ENCODE measurements at regions not wholly inside any gene's neighbourhood (a gene's known extent, or its start where the extent isn't known, plus 50 kb on each side); places are given as distances from the start of the nearest gene placed in this dataset.
"Not testable (repeated sequence)": the region's sequence is repeated elsewhere in the genome, so short reads cannot be mapped to it uniquely, and the experiment has no call there.

DNA sequence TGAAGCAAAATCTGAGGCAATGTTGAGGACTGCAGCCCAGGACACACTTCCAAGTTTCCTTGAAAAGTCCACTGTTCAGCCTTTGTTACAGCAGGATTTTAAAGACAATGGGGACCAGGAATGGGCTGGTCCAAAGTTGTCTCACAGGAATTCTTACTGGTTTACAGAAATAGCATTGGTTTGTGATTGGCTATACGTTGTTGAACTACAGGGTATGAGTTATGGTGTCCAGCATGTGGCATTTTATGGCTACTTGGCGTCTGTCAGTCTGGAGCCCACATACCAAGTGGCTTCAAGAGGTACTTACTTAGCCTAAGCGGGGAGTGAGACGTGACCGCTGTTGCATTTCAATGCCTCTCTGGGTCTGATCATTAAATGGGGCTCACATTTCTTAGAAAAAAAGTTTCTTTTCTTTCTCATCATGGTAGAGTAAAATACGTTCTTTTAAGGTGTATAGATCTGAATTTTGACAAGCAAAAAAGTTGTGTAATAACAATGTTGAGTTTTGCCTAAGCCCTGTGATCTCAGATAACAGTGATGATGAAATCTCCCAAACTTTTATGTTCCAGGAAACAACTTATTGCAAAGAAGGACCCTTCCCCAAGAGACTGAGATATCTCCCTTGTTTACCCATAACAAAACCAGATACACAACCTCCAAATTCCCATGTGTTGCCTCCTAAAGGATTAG lies 100.0 kb upstream of the TRIM24 start:
- no peaks in the 10 kb centered on the region for H3K4me1 Mint-ChIP-seq
- no peak overlapping the region for H3K4me3 Mint-ChIP-seq
- ChIA-PET POLR2A (no interaction called here), CTCF (no interaction called here)
- no peak for DNase-seq
- H3K27ac Mint-ChIP-seq = no peak overlapping the region
- H3K27me3 Mint-ChIP-seq = no peaks in the 10 kb centered on the region
- H3K36me3 Mint-ChIP-seq (ENCODE audit: low read depth) = no peaks in the 10 kb centered on the region
- no peaks in the 10 kb centered on the region for H3K9me3 Mint-ChIP-seq

DNA sequence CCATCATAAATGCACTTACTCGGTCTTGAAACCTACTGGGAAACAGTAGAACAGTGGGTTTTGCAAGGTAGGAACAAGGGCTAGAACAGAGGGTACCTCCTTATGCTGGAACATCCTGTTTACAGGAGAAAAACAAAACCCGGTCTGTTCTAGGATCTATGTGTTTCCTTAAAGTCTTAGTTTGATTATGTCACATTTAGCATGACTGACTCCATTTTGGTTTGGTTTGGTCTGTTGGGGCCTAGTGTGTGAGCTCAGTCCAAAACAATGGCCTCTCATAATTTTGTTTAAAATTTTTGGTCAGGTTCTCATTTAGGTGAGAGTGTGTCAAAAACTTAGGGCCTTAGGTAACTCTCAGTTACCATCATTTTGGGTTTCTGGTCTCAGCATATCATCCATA lies 96.3 kb upstream of the TRIM24 start:
- POLR2A ChIA-PET = no interaction called here
- H3K27ac Mint-ChIP-seq = no peak overlapping the region
- no peaks in the 10 kb centered on the region for H3K27me3 Mint-ChIP-seq
- H3K4me1 Mint-ChIP-seq = no peaks in the 10 kb centered on the region
- no peaks in the 10 kb centered on the region for H3K36me3 Mint-ChIP-seq (ENCODE audit: low read depth)
- no peak for DNase-seq
- H3K9me3 Mint-ChIP-seq = peaks cover 4% of the 10 kb centered on the region
- CTCF ChIA-PET = no interaction called here
- H3K4me3 Mint-ChIP-seq = no peak overlapping the region

- H3K36me3 Mint-ChIP-seq (ENCODE audit: low read depth); H3K27ac Mint-ChIP-seq; H3K4me3 Mint-ChIP-seq; DNase-seq; POLR2A ChIA-PET; H3K27me3 Mint-ChIP-seq; H3K4me1 Mint-ChIP-seq: not testable (repeated sequence)
- CTCF ChIA-PET = interaction anchor here (0.5 to 0.6 kb wide), 2 partner anchors 43 to 206 kb away, joined by 3 to 4 read pairs; no protein-coding TSS in a partner anchor
- H3K9me3 Mint-ChIP-seq = peaks cover 14% of the 10 kb centered on the region
These were observed 93.9 kb upstream of the TRIM24 start for GRCh38 chr7:138366137-138366536.

DNA sequence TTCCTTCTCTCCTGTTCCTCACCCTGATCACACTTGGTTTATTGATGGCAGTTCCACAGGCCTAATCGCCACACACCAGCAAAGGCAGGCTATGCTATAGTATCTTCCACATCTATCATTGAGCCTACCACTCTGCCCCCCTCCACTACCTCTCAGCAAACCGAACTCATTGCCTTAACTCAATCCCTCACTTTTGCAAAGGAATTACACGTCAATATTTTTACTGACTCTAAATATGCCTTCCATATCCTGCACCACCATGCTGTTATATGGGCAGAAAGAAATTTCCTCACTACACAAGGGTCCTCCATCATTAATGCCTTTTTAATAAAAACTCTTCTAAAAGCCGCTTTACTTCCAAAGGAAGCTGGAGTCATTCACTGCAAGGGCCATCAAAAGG lies 93.4 kb upstream of the TRIM24 start:
- POLR2A ChIA-PET; DNase-seq; H3K4me1 Mint-ChIP-seq; H3K27me3 Mint-ChIP-seq; H3K4me3 Mint-ChIP-seq; CTCF ChIA-PET; H3K36me3 Mint-ChIP-seq (ENCODE audit: low read depth); H3K27ac Mint-ChIP-seq: not testable (repeated sequence)
- H3K9me3 Mint-ChIP-seq = peaks cover 15% of the 10 kb centered on the region

DNA sequence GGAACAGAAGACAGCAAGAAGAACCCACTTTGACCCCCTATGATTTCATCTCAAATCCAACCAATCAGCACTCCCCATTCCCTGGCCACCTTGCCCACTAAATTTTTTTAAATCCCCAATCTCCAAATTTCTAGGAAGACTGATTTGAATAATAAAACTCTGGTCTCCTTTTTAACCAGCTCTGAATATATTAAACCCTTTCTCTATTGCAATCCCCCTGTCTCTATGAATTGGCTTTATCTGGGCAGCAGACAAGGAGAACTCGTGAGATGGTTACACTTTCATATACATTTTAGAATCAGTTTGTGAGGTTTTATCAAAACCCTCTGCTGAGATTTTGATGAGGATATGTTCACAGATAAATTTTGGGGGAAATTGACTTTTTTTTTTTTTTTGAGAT lies 90.3 kb upstream of the TRIM24 start:
- Mint-ChIP-seq H3K4me1 (no peaks in the 10 kb centered on the region), H3K36me3 (ENCODE audit: low read depth) (no peaks in the 10 kb centered on the region), H3K4me3 (no peak overlapping the region), H3K27ac (no peak overlapping the region), H3K27me3 (no peaks in the 10 kb centered on the region), H3K9me3 (peaks cover 15% of the 10 kb centered on the region)
- DNase-seq = no peak
- POLR2A ChIA-PET = no interaction called here
- CTCF ChIA-PET = no interaction called here

GRCh38 chr7:138370956-138371355 lies 89.1 kb upstream of the TRIM24 start:
- no peak overlapping the region for H3K27ac Mint-ChIP-seq
- H3K36me3 Mint-ChIP-seq (ENCODE audit: low read depth) = no peaks in the 10 kb centered on the region

GRCh38 chr7:138374119-138374693 lies 85.9 kb upstream of the TRIM24 start:
- Mint-ChIP-seq H3K9me3 (peaks cover 8% of the 10 kb centered on the region), H3K4me1 (no peaks in the 10 kb centered on the region), H3K4me3 (no peak overlapping the region), H3K27me3 (no peaks in the 10 kb centered on the region), H3K27ac (no peak overlapping the region), H3K36me3 (ENCODE audit: low read depth) (no peaks in the 10 kb centered on the region)
- no peak for DNase-seq
- CTCF ChIA-PET = no interaction called here
- POLR2A ChIA-PET = no interaction called here

More at GRCh38 chr7:138370956-138371355, 89.1 kb upstream of the TRIM24 start:
- no peaks in the 10 kb centered on the region for H3K27me3 Mint-ChIP-seq
- H3K4me1 Mint-ChIP-seq = no peaks in the 10 kb centered on the region
- ChIA-PET CTCF (no interaction called here), POLR2A (no interaction called here)
- DNase-seq = no peak
- peaks cover 15% of the 10 kb centered on the region for H3K9me3 Mint-ChIP-seq
- no peak overlapping the region for H3K4me3 Mint-ChIP-seq

DNA sequence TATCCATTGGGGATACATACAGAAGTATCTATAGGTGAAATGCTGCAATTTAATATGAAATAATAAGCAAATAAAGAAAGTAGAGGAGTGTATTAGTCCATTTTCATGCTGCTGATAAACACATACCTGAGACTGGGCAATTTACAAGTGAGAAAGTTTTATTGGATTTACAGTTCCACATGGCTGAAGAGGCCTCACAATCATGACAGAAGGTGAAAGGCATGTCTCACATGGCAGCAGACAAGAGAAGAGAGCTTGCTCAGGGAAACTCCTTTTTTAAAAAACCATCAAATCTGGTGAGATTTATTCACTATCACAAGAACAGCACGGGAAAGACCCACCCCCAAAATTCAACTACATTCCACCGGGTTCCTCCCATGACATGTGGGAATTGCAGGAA lies 82.8 kb upstream of the TRIM24 start:
- DNase-seq = no peak
- no peak overlapping the region for H3K27ac Mint-ChIP-seq
- POLR2A ChIA-PET = no interaction called here
- no peaks in the 10 kb centered on the region for H3K36me3 Mint-ChIP-seq (ENCODE audit: low read depth)
- CTCF ChIA-PET = no interaction called here
- no peaks in the 10 kb centered on the region for H3K27me3 Mint-ChIP-seq
- H3K4me1 Mint-ChIP-seq = no peaks in the 10 kb centered on the region
- no peak overlapping the region for H3K4me3 Mint-ChIP-seq
- H3K9me3 Mint-ChIP-seq = no peaks in the 10 kb centered on the region

DNA sequence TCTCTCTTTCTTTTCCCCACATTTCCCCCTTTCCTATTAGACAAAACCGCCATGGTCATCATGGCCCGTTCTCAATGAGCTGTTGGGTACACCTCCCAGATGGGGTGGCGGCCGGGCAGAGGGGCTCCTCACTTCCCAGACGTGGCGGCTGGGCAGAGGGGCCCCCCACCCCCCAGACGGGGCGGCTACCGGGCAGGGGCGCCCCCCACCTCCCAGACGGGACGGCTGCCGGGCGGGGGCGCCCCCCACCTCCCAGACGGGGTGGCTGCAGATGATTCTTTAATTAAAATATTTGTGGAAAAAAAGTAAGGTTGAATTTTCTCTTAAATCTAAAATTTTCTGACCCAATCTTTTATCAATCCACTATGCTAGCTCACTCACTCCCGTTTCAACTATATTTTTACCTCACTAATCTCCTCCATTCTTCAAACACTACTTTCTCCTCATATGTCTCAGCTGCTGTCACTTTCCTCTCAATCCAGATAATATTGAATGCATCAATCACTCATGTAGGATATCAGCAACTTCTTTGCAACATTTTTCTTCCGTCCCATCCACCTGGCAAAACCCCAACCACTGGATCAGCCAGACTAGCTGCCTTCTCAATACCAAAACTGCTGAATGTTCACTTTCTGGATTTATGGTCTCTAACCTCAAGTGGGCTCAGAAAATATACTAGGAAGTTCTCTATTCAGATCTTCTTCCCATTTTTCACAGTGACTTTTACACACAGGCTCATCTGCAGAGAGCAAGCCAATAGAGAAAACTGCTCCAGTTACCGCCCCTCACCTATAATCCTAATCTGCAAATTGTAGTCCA lies 81.1 kb upstream of the TRIM24 start:
- no peak for DNase-seq
- H3K4me3 Mint-ChIP-seq = no peak overlapping the region
- H3K27me3 Mint-ChIP-seq = no peaks in the 10 kb centered on the region
- no peaks in the 10 kb centered on the region for H3K9me3 Mint-ChIP-seq
- H3K27ac Mint-ChIP-seq = no peak overlapping the region
- POLR2A ChIA-PET = no interaction called here
- H3K36me3 Mint-ChIP-seq (ENCODE audit: low read depth) = no peaks in the 10 kb centered on the region
- H3K4me1 Mint-ChIP-seq = no peaks in the 10 kb centered on the region
- CTCF ChIA-PET = no interaction called here

GRCh38 chr7:138382862-138383565 lies 77.0 kb upstream of the TRIM24 start:
- no peaks in the 10 kb centered on the region for H3K4me1 Mint-ChIP-seq
- no peaks in the 10 kb centered on the region for H3K36me3 Mint-ChIP-seq (ENCODE audit: low read depth)
- ChIA-PET POLR2A (no interaction called here), CTCF (no interaction called here)
- no peaks in the 10 kb centered on the region for H3K27me3 Mint-ChIP-seq
- H3K9me3 Mint-ChIP-seq = no peaks in the 10 kb centered on the region
- H3K27ac Mint-ChIP-seq = no peak overlapping the region
- DNase-seq = no peak
- H3K4me3 Mint-ChIP-seq = no peak overlapping the region

- Mint-ChIP-seq H3K4me1 (no peaks in the 10 kb centered on the region), H3K9me3 (no peaks in the 10 kb centered on the region), H3K27ac (no peak overlapping the region), H3K36me3 (ENCODE audit: low read depth) (no peaks in the 10 kb centered on the region), H3K27me3 (no peaks in the 10 kb centered on the region), H3K4me3 (no peak overlapping the region)
- DNase-seq = no peak
- POLR2A ChIA-PET = no interaction called here
- CTCF ChIA-PET = no interaction called here
These were observed 73.2 kb upstream of the TRIM24 start for GRCh38 chr7:138386821-138387220.

GRCh38 chr7:138387755-138388475 lies 72.1 kb upstream of the TRIM24 start:
- H3K36me3 Mint-ChIP-seq (ENCODE audit: low read depth) = no peaks in the 10 kb centered on the region
- no peaks in the 10 kb centered on the region for H3K9me3 Mint-ChIP-seq
- ChIA-PET CTCF (interaction anchor here (0.7 kb wide), 1 partner anchor 71 kb away, joined by 3 read pairs; no protein-coding TSS in a partner anchor), POLR2A (no interaction called here)
- no peaks in the 10 kb centered on the region for H3K4me1 Mint-ChIP-seq
- H3K4me3 Mint-ChIP-seq = no peak overlapping the region
- DNase-seq = no peak
- no peak overlapping the region for H3K27ac Mint-ChIP-seq
- no peaks in the 10 kb centered on the region for H3K27me3 Mint-ChIP-seq

All from activated CD4-positive, alpha-beta memory T cell treated with anti-CD3 and anti-CD28 coated beads, Interleukin-2, amount 10 ng/mL, durations not matched to agents 7 days and 5 days (primary cell).